Endodermal cell (in vitro differentiated cells): ENCODE measurements at regions not wholly inside any gene's neighbourhood (a gene's known extent, or its start where the extent isn't known, plus 50 kb on each side); places are given as distances from the start of the nearest gene placed in this dataset.

Experiments
- DNase-seq: peaks from one replicate; pipeline ENCODE4 v3.0.0-alpha.2; 2017
- H3K27ac ChIP-seq: 2 replicates; pipeline ENCODE4 v1.5.1; 2013; ENCODE audit warnings: mild to moderate bottlenecking, low read depth, low read length, moderate library complexity
- H3K27me3 ChIP-seq: 2 replicates; pipeline ENCODE4 v1.6.1; 2013; ENCODE audit warnings: mild to moderate bottlenecking, low read length, moderate library complexity; ENCODE audit not compliant: insufficient read depth, control insufficient read depth, poor library complexity, severe bottlenecking
- H3K36me3 ChIP-seq: 2 replicates; pipeline ENCODE4 v1.7.0; 2013; ENCODE audit warnings: mild to moderate bottlenecking, low read length, moderate library complexity; ENCODE audit not compliant: control insufficient read depth, insufficient read depth
- H3K4me1 ChIP-seq: one replicate; pipeline ENCODE4 v1.7.0; 2013; ENCODE audit warnings: low read length; ENCODE audit not compliant: control insufficient read depth, insufficient read depth
- H3K4me3 ChIP-seq: 2 replicates; pipeline ENCODE4 v1.5.1; 2013; ENCODE audit warnings: mild to moderate bottlenecking, low read length, moderate library complexity
- H3K9ac ChIP-seq: 2 replicates; pipeline ENCODE4 v1.6.1; 2013; ENCODE audit warnings: mild to moderate bottlenecking, low read length, moderate library complexity; ENCODE audit not compliant: poor library complexity, severe bottlenecking; ENCODE audit errors: extremely low read depth
- H3K9me3 ChIP-seq: 2 replicates; pipeline ENCODE4 v1.6.1; 2013; ENCODE audit warnings: mild to moderate bottlenecking, low read length, moderate library complexity; ENCODE audit not compliant: control insufficient read depth
- H3K27ac Mint-ChIP-seq: 2 replicates; pipeline ENCODE4 v1.8.0; 2020; ENCODE audit warnings: mixed read lengths
- H3K27me3 Mint-ChIP-seq: 2 replicates; pipeline ENCODE4 v1.8.0; 2021; ENCODE audit warnings: mild to moderate bottlenecking, mixed read lengths; ENCODE audit not compliant: insufficient read depth
- H3K36me3 Mint-ChIP-seq: 2 replicates; pipeline ENCODE4 v1.8.0; 2020; ENCODE audit warnings: low read depth, mixed read lengths
- H3K4me1 Mint-ChIP-seq: 2 replicates; pipeline ENCODE4 v1.8.0; 2020; ENCODE audit warnings: mixed read lengths
- H3K4me3 Mint-ChIP-seq: 2 replicates; pipeline ENCODE4 v1.8.0; 2020; ENCODE audit warnings: mild to moderate bottlenecking, moderate library complexity, mixed read lengths
- H3K9me3 Mint-ChIP-seq: 2 replicates; pipeline ENCODE4 v1.8.0; 2020; ENCODE audit warnings: mild to moderate bottlenecking, mixed read lengths
- CTCF ChIP-seq: fragments of 200-600 bp; sonication (generic); conservative IDR thresholded peaks from 2 replicates; pipeline ENCODE4 v1.5.0; 2021; ENCODE audit warnings: antibody characterized with exemption, mild to moderate bottlenecking
- WGBS, 2 experiments: methylation state at CpG; one replicate each; pipeline versions ENCODE4 v1.1.5 to v1.1.7; 2013; ENCODE audit warnings: missing lambda C conversion rate in 2 of 2, mixed read lengths in 1 of 2; ENCODE audit not compliant: insufficient coverage in 1 of 2, insufficient read length in 1 of 2; 5-methylcytosine and 5-hydroxymethylcytosine counted together

- TF ChIP-seq CTCF = no peak
These were observed 238.5 kb downstream of the HNMT start for GRCh38 chr2:138202762-138203161.

GRCh38 chr2:138205281-138205680 lies 241.0 kb downstream of the HNMT start:
- no peaks in the 10 kb centered on the region for H3K36me3 Mint-ChIP-seq
- H3K4me3 Mint-ChIP-seq = no peak overlapping the region
- no peak overlapping the region for H3K27ac Mint-ChIP-seq

More at GRCh38 chr2:138202762-138203161, 238.5 kb downstream of the HNMT start:
- no peaks in the 10 kb centered on the region for H3K36me3 ChIP-seq
- H3K9me3 Mint-ChIP-seq = peaks cover 3% of the 10 kb centered on the region
- H3K9me3 ChIP-seq = no peaks in the 10 kb centered on the region
- no peaks in the 10 kb centered on the region for H3K27me3 ChIP-seq
- no peaks in the 10 kb centered on the region for H3K4me1 ChIP-seq
- H3K4me1 Mint-ChIP-seq = peaks cover 5% of the 10 kb centered on the region
- no peak overlapping the region for H3K27ac Mint-ChIP-seq
- no peak for DNase-seq
- H3K4me3 ChIP-seq = no peak overlapping the region
- H3K27ac ChIP-seq = no peak overlapping the region
- no peak overlapping the region for H3K9ac ChIP-seq
- WGBS, 2 experiments = 94% methylated on average over 1 of the region's 1 CpG; no CpG with 5 or more reads in 1 of the 2 experiments
- H3K27me3 Mint-ChIP-seq = no peaks in the 10 kb centered on the region
- H3K4me3 Mint-ChIP-seq = no peak overlapping the region
- H3K36me3 Mint-ChIP-seq = no peaks in the 10 kb centered on the region

GRCh38 chr2:138207074-138207930 lies 243.0 kb downstream of the HNMT start:
- no peak overlapping the region for H3K9ac ChIP-seq
- Mint-ChIP-seq H3K4me3 (no peak overlapping the region), H3K27ac (no peak overlapping the region), H3K9me3 (peaks cover 3% of the 10 kb centered on the region), H3K36me3 (no peaks in the 10 kb centered on the region), H3K27me3 (no peaks in the 10 kb centered on the region), H3K4me1 (no peaks in the 10 kb centered on the region)
- no peaks in the 10 kb centered on the region for H3K27me3 ChIP-seq
- DNase-seq = no peak
- TF ChIP-seq CTCF = no peak
- no peaks in the 10 kb centered on the region for H3K9me3 ChIP-seq
- H3K4me3 ChIP-seq = no peak overlapping the region
- 93 to 100% methylated on average over 1 to 3 of the region's 3 CpGs for WGBS, 2 experiments
- no peaks in the 10 kb centered on the region for H3K36me3 ChIP-seq
- H3K27ac ChIP-seq = no peak overlapping the region
- H3K4me1 ChIP-seq = no peaks in the 10 kb centered on the region

More at GRCh38 chr2:138205281-138205680, 241.0 kb downstream of the HNMT start:
- Mint-ChIP-seq H3K4me1 (peaks cover 5% of the 10 kb centered on the region), H3K9me3 (peaks cover 3% of the 10 kb centered on the region), H3K27me3 (no peaks in the 10 kb centered on the region)
- whole genome bisulfite sequencing, 2 experiments = 77 to 88% methylated on average over 1 of the region's 1 CpG
- Histone ChIP-seq H3K4me1 (no peaks in the 10 kb centered on the region), H3K36me3 (no peaks in the 10 kb centered on the region), H3K27ac (no peak overlapping the region), H3K9me3 (no peaks in the 10 kb centered on the region), H3K4me3 (no peak overlapping the region), H3K9ac (no peak overlapping the region), H3K27me3 (no peaks in the 10 kb centered on the region)
- no peak for TF ChIP-seq CTCF
- DNase-seq = no peak
